ENCODE measurements at regions not wholly inside any gene's neighbourhood (a gene's known extent, or its start where the extent isn't known, plus 50 kb on each side); places are given as distances from the start of the nearest gene placed in this dataset.
A peak's percentile ranks its signal among the peaks of the same experiment; 100 is the strongest.
"Not testable (repeated sequence)": the region's sequence is repeated elsewhere in the genome, so short reads cannot be mapped to it uniquely, and the experiment has no call there.

DNA sequence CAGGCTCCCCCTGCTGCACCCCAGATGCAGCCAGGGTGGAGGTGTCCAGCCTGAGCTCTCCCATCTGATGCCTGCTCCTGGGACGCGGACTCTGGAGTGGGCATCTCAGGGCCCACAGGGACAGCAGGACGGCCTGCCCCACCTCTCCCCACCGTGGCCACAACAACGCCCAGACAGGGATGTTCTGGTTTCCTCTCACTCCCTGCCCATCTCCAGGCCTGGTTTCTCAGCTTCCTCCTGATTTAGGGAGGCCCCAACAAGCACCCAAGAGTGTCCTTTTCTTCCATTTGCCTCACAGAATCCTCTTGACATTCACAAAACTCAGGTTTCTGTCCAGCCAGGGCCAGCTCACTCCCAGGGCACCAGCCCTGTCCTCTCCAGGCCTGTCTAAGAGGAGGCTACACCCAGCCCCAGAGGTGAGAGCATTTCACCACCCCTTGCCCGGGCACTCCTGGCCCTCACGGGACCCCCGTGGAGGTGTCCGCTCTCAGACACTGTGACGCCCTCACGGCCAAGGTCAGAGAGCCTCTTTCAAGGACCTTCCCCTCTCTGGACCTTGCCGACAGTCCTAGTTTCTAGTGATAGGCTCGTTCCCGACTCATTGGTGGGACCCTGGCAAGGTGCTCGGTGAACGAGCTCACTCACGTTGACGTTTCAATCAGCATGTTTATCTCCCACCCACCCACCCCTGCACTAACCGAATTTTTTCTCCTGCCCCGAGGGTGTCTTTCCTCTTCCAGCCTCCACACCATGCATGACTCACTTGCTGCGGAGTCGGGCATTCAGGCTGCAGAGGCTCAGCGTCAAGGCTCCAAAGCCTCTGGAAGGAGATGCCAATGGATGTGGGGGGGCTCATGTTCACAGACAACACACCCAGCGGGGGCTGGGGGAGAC, 62.0 kb upstream of the UNC5A start:
- H3K4me1 ChIP-seq (ENCODE audit: insufficient read depth, low read length): peaks cover 20% of the 10 kb centered on the region
- POLR2A ChIA-PET: no interaction called here
- H3K36me3 ChIP-seq (ENCODE audit: insufficient read depth, low read length): no peaks in the 10 kb centered on the region
- peak overlapping the region in 1 of 7 donors; percentile 56 for H3K4me3 Mint-ChIP-seq
- no peaks in the 10 kb centered on the region for H3K36me3 Mint-ChIP-seq
- peaks cover 50 to 84% of the 10 kb centered on the region in 2 donors for H3K27me3 Mint-ChIP-seq
- peaks cover 48% of the 10 kb centered on the region for H3K27me3 ChIP-seq (ENCODE audit: insufficient read depth, low read length, poor library complexity, severe bottlenecking)
- peaks cover 18 to 28% (median 25%) of the 10 kb centered on the region in 3 donors for H3K4me1 Mint-ChIP-seq
- DNase-seq: peak in 1 of 5 donors; percentile 34
- no peak overlapping the region for H3K27ac Mint-ChIP-seq
- CTCF ChIA-PET: no interaction called here
- no peak overlapping the region for H3K27ac ChIP-seq (ENCODE audit: low read depth, low read length)
- no peak overlapping the region for H3K4me3 ChIP-seq (ENCODE audit: low read length)
- no peaks in the 10 kb centered on the region for H3K9me3 Mint-ChIP-seq
- no peaks in the 10 kb centered on the region for H3K9me3 ChIP-seq (ENCODE audit: low read length)

GRCh38 chr5:176748967-176749935, 61.1 kb upstream of the UNC5A start:
- H3K27me3 Mint-ChIP-seq: peaks cover 47 to 83% of the 10 kb centered on the region in 2 donors
- Histone ChIP-seq H3K27me3 (ENCODE audit: insufficient read depth, low read length, poor library complexity, severe bottlenecking) (peaks cover 40% of the 10 kb centered on the region), H3K4me1 (ENCODE audit: insufficient read depth, low read length) (peaks cover 13% of the 10 kb centered on the region), H3K27ac (ENCODE audit: low read depth, low read length) (no peak overlapping the region), H3K9me3 (ENCODE audit: low read length) (no peaks in the 10 kb centered on the region), H3K36me3 (ENCODE audit: insufficient read depth, low read length) (no peaks in the 10 kb centered on the region), H3K4me3 (ENCODE audit: low read length) (no peak overlapping the region)
- H3K9me3 Mint-ChIP-seq: no peaks in the 10 kb centered on the region
- ChIA-PET POLR2A (no interaction called here), CTCF (no interaction called here)
- peak in 1 of 5 donors; percentile 38 for DNase-seq
- no peak overlapping the region for H3K4me3 Mint-ChIP-seq
- no peak overlapping the region for H3K27ac Mint-ChIP-seq
- H3K4me1 Mint-ChIP-seq: peaks cover 14 to 20% (median 20%) of the 10 kb centered on the region in 3 donors
- H3K36me3 Mint-ChIP-seq: peaks cover 0 to 4% (median 0%) of the 10 kb centered on the region in 3 donors

- peaks cover 12 to 13% (median 12%) of the 10 kb centered on the region in 3 donors for H3K4me1 Mint-ChIP-seq
- H3K36me3 Mint-ChIP-seq: peaks cover 0 to 4% (median 0%) of the 10 kb centered on the region in 3 donors
- no peak overlapping the region for H3K27ac Mint-ChIP-seq
- Histone ChIP-seq H3K4me3 (ENCODE audit: low read length) (no peak overlapping the region), H3K27me3 (ENCODE audit: insufficient read depth, low read length, poor library complexity, severe bottlenecking) (peaks cover 33% of the 10 kb centered on the region), H3K27ac (ENCODE audit: low read depth, low read length) (no peak overlapping the region), H3K4me1 (ENCODE audit: insufficient read depth, low read length) (peaks cover 10% of the 10 kb centered on the region), H3K9me3 (ENCODE audit: low read length) (no peaks in the 10 kb centered on the region), H3K36me3 (ENCODE audit: insufficient read depth, low read length) (no peaks in the 10 kb centered on the region)
- peak in 1 of 5 donors; percentile 9 for DNase-seq
- no peak overlapping the region for H3K4me3 Mint-ChIP-seq
- no peaks in the 10 kb centered on the region for H3K9me3 Mint-ChIP-seq
- H3K27me3 Mint-ChIP-seq: peaks cover 44 to 82% of the 10 kb centered on the region in 2 donors
- POLR2A ChIA-PET: no interaction called here
- CTCF ChIA-PET: no interaction called here
These were observed 60.2 kb upstream of the UNC5A start for GRCh38 chr5:176750144-176750543.

DNA sequence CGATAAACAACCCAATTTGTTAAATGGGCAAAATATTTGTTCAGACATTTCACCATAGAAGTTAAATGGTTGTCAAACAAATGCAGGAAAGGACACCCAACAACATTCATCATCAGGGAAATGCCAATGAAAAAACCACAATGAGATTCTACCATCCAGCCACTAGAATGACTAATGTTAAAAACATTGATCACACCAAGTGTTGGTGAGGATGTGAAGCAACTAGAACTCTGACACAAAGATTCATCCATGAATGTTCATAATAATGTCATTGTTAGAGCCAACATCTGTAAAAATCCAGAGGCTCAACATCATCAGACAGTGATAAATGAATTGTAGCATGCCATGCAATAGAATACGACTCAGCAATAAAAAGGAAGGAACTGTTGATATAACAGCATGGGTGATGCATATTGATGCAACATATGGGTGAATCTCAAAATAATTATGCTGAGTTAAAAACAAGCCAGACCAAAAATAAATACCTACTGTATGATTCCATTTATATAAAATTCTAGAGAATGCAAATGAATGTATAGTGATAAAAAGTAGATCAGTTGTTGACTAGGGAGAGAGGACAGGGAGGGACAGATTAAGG, 55.9 kb upstream of the UNC5A start:
- Histone ChIP-seq H3K27me3 (ENCODE audit: insufficient read depth, low read length, poor library complexity, severe bottlenecking) (peaks cover 12% of the 10 kb centered on the region), H3K27ac (ENCODE audit: low read depth, low read length) (no peak overlapping the region), H3K9me3 (ENCODE audit: low read length) (no peaks in the 10 kb centered on the region), H3K4me3 (ENCODE audit: low read length) (no peak overlapping the region), H3K36me3 (ENCODE audit: insufficient read depth, low read length) (no peaks in the 10 kb centered on the region), H3K4me1 (ENCODE audit: insufficient read depth, low read length) (no peaks in the 10 kb centered on the region)
- POLR2A ChIA-PET: no interaction called here
- H3K27ac Mint-ChIP-seq: no peak overlapping the region
- no peaks in the 10 kb centered on the region for H3K4me1 Mint-ChIP-seq
- no peak overlapping the region for H3K4me3 Mint-ChIP-seq
- peaks cover 18 to 70% of the 10 kb centered on the region in 2 donors for H3K27me3 Mint-ChIP-seq
- DNase-seq: no peak
- H3K9me3 Mint-ChIP-seq: peaks cover 0 to 4% (median 0%) of the 10 kb centered on the region in 5 donors
- peaks cover 0 to 4% (median 0%) of the 10 kb centered on the region in 3 donors for H3K36me3 Mint-ChIP-seq
- CTCF ChIA-PET: interaction anchor here (1.0 kb wide), 1 partner anchor 9 kb away, joined by 3 read pairs; no protein-coding TSS in a partner anchor

GRCh38 chr5:176755593-176755992, 54.8 kb upstream of the UNC5A start:
- CTCF ChIA-PET; H3K9me3 ChIP-seq (ENCODE audit: low read length); H3K27me3 ChIP-seq (ENCODE audit: insufficient read depth, low read length, poor library complexity, severe bottlenecking); H3K27ac Mint-ChIP-seq; DNase-seq; H3K27ac ChIP-seq (ENCODE audit: low read depth, low read length); POLR2A ChIA-PET; H3K4me3 ChIP-seq (ENCODE audit: low read length); H3K9me3 Mint-ChIP-seq; H3K36me3 Mint-ChIP-seq; H3K4me3 Mint-ChIP-seq; H3K36me3 ChIP-seq (ENCODE audit: insufficient read depth, low read length); H3K4me1 Mint-ChIP-seq; H3K4me1 ChIP-seq (ENCODE audit: insufficient read depth, low read length): not testable (repeated sequence)
- peaks cover 12 to 64% of the 10 kb centered on the region in 2 donors for H3K27me3 Mint-ChIP-seq

GRCh38 chr5:176757569-176757968, 52.8 kb upstream of the UNC5A start:
- H3K9me3 Mint-ChIP-seq; H3K4me3 ChIP-seq (ENCODE audit: low read length); H3K9me3 ChIP-seq (ENCODE audit: low read length); H3K27ac Mint-ChIP-seq; H3K4me3 Mint-ChIP-seq; H3K27me3 ChIP-seq (ENCODE audit: insufficient read depth, low read length, poor library complexity, severe bottlenecking); H3K4me1 ChIP-seq (ENCODE audit: insufficient read depth, low read length); POLR2A ChIA-PET; H3K4me1 Mint-ChIP-seq; CTCF ChIA-PET; H3K36me3 ChIP-seq (ENCODE audit: insufficient read depth, low read length); DNase-seq; H3K27ac ChIP-seq (ENCODE audit: low read depth, low read length); H3K36me3 Mint-ChIP-seq: not testable (repeated sequence)
- peaks cover 9 to 55% of the 10 kb centered on the region in 2 donors for H3K27me3 Mint-ChIP-seq

All from CD8-positive, alpha-beta memory T cell (primary cell).